T-helper 17 cell (primary cell): ENCODE measurements at regions not wholly inside any gene's neighbourhood (a gene's known extent, or its start where the extent isn't known, plus 50 kb on each side); places are given as distances from the start of the nearest gene placed in this dataset.
"Not testable (repeated sequence)": the region's sequence is repeated elsewhere in the genome, so short reads cannot be mapped to it uniquely, and the experiment has no call there.

ENCODE experiments used
- ATAC-seq: fragments of 150-1000 bp; cut with Tn5 transposase; 2 replicates; pipeline ENCODE4 v1.10.0; 2021; ENCODE audit warnings: mild to moderate bottlenecking, moderate library complexity
- DNase-seq, 3 donors: peaks; one replicate each; pipeline versions ENCODE4 v3.0.0 to v3.0.0-alpha.2; 2020 to 2021
- H3K9me3 ChIP-seq: one replicate; pipeline ENCODE4 v1.7.0; 2013; ENCODE audit warnings: low read length, mild to moderate bottlenecking; ENCODE audit not compliant: control insufficient read depth, poor library complexity, severe bottlenecking
- H3K27ac Mint-ChIP-seq: one replicate; pipeline ENCODE4 v1.8.0; 2022; ENCODE audit warnings: mild to moderate bottlenecking, moderate library complexity, mixed read lengths
- H3K27me3 Mint-ChIP-seq: one replicate; pipeline ENCODE4 v1.8.0; 2022; ENCODE audit warnings: mixed read lengths
- H3K36me3 Mint-ChIP-seq: one replicate; pipeline ENCODE4 v1.8.0; 2022; ENCODE audit warnings: low read depth, mixed read lengths
- H3K4me1 Mint-ChIP-seq: one replicate; pipeline ENCODE4 v1.8.0; 2022; ENCODE audit warnings: mild to moderate bottlenecking, mixed read lengths
- H3K4me3 Mint-ChIP-seq: one replicate; pipeline ENCODE4 v1.8.0; 2022; ENCODE audit warnings: mild to moderate bottlenecking, moderate library complexity, mixed read lengths

- H3K9me3 ChIP-seq, DNase-seq, H3K27ac Mint-ChIP-seq, H3K4me3 Mint-ChIP-seq, ATAC-seq, H3K36me3 Mint-ChIP-seq, H3K4me1 Mint-ChIP-seq: not testable (repeated sequence)
- peaks cover 36% of the 10 kb centered on the region for H3K27me3 Mint-ChIP-seq
These were observed 1122.5 kb downstream of the TMEM121 start for GRCh38 chr14:106648874-106649273.

- Mint-ChIP-seq H3K4me1 (peaks cover 1% of the 10 kb centered on the region), H3K36me3 (peaks cover 5% of the 10 kb centered on the region), H3K27me3 (peaks cover 28% of the 10 kb centered on the region), H3K27ac (no peak overlapping the region), H3K4me3 (no peak overlapping the region)
- H3K9me3 ChIP-seq = no peaks in the 10 kb centered on the region
- ATAC-seq (no peak), DNase-seq (no peak)
These were observed 1124.6 kb downstream of the TMEM121 start for GRCh38 chr14:106651016-106651415.

- H3K9me3 ChIP-seq = no peaks in the 10 kb centered on the region
- no peak overlapping the region for H3K4me3 Mint-ChIP-seq
- ATAC-seq (no peak), DNase-seq (no peak)
- H3K4me1 Mint-ChIP-seq = peaks cover 8% of the 10 kb centered on the region
- peaks cover 5% of the 10 kb centered on the region for H3K36me3 Mint-ChIP-seq
- peaks cover 26% of the 10 kb centered on the region for H3K27me3 Mint-ChIP-seq
- no peak overlapping the region for H3K27ac Mint-ChIP-seq
These were observed 1126.1 kb downstream of the TMEM121 start for GRCh38 chr14:106652494-106652893.

- peaks cover 3% of the 10 kb centered on the region for H3K27me3 Mint-ChIP-seq
- H3K9me3 ChIP-seq = no peaks in the 10 kb centered on the region
- ATAC-seq (peak; percentile 80), DNase-seq (peak in 2 of 3 donors; percentile 12 to 53)
- no peak overlapping the region for H3K27ac Mint-ChIP-seq
- H3K4me1 Mint-ChIP-seq = peaks cover 23% of the 10 kb centered on the region
- H3K4me3 Mint-ChIP-seq = no peak overlapping the region
- H3K36me3 Mint-ChIP-seq = no peaks in the 10 kb centered on the region
These were observed 1131.1 kb downstream of the TMEM121 start for GRCh38 chr14:106657460-106657859.

GRCh38 chr14:106658066-106658860 lies 1131.9 kb downstream of the TMEM121 start:
- H3K9me3 ChIP-seq, H3K4me3 Mint-ChIP-seq, H3K27ac Mint-ChIP-seq, DNase-seq, H3K27me3 Mint-ChIP-seq, H3K36me3 Mint-ChIP-seq, ATAC-seq: not testable (repeated sequence)
- peaks cover 28% of the 10 kb centered on the region for H3K4me1 Mint-ChIP-seq

- Mint-ChIP-seq H3K4me1 (peaks cover 25% of the 10 kb centered on the region), H3K4me3 (peak overlapping the region; percentile 15)
- peak in 1 of 3 donors; percentile 36 for DNase-seq
- ATAC-seq = peak; percentile 75
- not testable (repeated sequence) for H3K36me3 Mint-ChIP-seq, H3K27me3 Mint-ChIP-seq, H3K9me3 ChIP-seq, H3K27ac Mint-ChIP-seq
These were observed 1135.2 kb downstream of the TMEM121 start for GRCh38 chr14:106661561-106661960.

- no peaks in the 10 kb centered on the region for H3K36me3 Mint-ChIP-seq
- DNase-seq = no peak
- ATAC-seq = peak; percentile 29
These were observed 1136.7 kb downstream of the TMEM121 start for GRCh38 chr14:106662936-106663550.

GRCh38 chr14:106663805-106664410 lies 1137.5 kb downstream of the TMEM121 start:
- peak overlapping the region; percentile 61 for H3K27ac Mint-ChIP-seq
- H3K4me1 Mint-ChIP-seq = peaks cover 17% of the 10 kb centered on the region
- DNase-seq (peak; percentile 22 to 52 (median 46)), ATAC-seq (peak; percentile 61)
- H3K27me3 Mint-ChIP-seq, H3K4me3 Mint-ChIP-seq, H3K36me3 Mint-ChIP-seq, H3K9me3 ChIP-seq: not testable (repeated sequence)

More at GRCh38 chr14:106662936-106663550, 1136.7 kb downstream of the TMEM121 start:
- Mint-ChIP-seq H3K4me3 (no peak overlapping the region), H3K27me3 (no peaks in the 10 kb centered on the region), H3K27ac (peak overlapping the region; percentile 61), H3K4me1 (peaks cover 18% of the 10 kb centered on the region)
- no peaks in the 10 kb centered on the region for H3K9me3 ChIP-seq

GRCh38 chr14:106665814-106666213 lies 1139.4 kb downstream of the TMEM121 start:
- H3K27ac Mint-ChIP-seq = peak overlapping the region; percentile 60
- no peaks in the 10 kb centered on the region for H3K9me3 ChIP-seq
- H3K36me3 Mint-ChIP-seq = no peaks in the 10 kb centered on the region
- ATAC-seq (no peak), DNase-seq (peak in 1 of 3 donors; percentile 17)
- H3K4me3 Mint-ChIP-seq = peak overlapping the region; percentile 28
- peaks cover 15% of the 10 kb centered on the region for H3K4me1 Mint-ChIP-seq
- H3K27me3 Mint-ChIP-seq = peaks cover 13% of the 10 kb centered on the region

- peaks cover 13% of the 10 kb centered on the region for H3K27me3 Mint-ChIP-seq
- H3K9me3 ChIP-seq = no peaks in the 10 kb centered on the region
- peak overlapping the region; percentile 60 for H3K27ac Mint-ChIP-seq
- peaks cover 15% of the 10 kb centered on the region for H3K4me1 Mint-ChIP-seq
- no peak for ATAC-seq
- no peak for DNase-seq
- no peaks in the 10 kb centered on the region for H3K36me3 Mint-ChIP-seq
- no peak overlapping the region for H3K4me3 Mint-ChIP-seq
These were observed 1140.0 kb downstream of the TMEM121 start for GRCh38 chr14:106666341-106666740.

- peaks cover 28% of the 10 kb centered on the region for H3K27me3 Mint-ChIP-seq
These were observed 1143.6 kb downstream of the TMEM121 start for GRCh38 chr14:106670011-106670410.

GRCh38 chr14:106674093-106674492 lies 1147.7 kb downstream of the TMEM121 start:
- not testable (repeated sequence) for ATAC-seq, DNase-seq, H3K4me3 Mint-ChIP-seq, H3K9me3 ChIP-seq, H3K36me3 Mint-ChIP-seq, H3K4me1 Mint-ChIP-seq, H3K27ac Mint-ChIP-seq
- H3K27me3 Mint-ChIP-seq = peaks cover 33% of the 10 kb centered on the region

More at GRCh38 chr14:106670011-106670410, 1143.6 kb downstream of the TMEM121 start:
- Mint-ChIP-seq H3K27ac (no peak overlapping the region), H3K4me1 (no peaks in the 10 kb centered on the region), H3K36me3 (no peaks in the 10 kb centered on the region), H3K4me3 (no peak overlapping the region)
- no peaks in the 10 kb centered on the region for H3K9me3 ChIP-seq
- no peak for DNase-seq
- no peak for ATAC-seq

- H3K36me3 Mint-ChIP-seq, H3K4me1 Mint-ChIP-seq, H3K9me3 ChIP-seq, H3K27ac Mint-ChIP-seq, ATAC-seq, H3K4me3 Mint-ChIP-seq: not testable (repeated sequence)
- H3K27me3 Mint-ChIP-seq = peaks cover 33% of the 10 kb centered on the region
- DNase-seq = peak in 1 of 3 donors; percentile 42
These were observed 1148.2 kb downstream of the TMEM121 start for GRCh38 chr14:106674509-106675125.
